ENCODE measurements at regions not wholly inside any gene's neighbourhood (a gene's known extent, or its start where the extent isn't known, plus 50 kb on each side); places are given as distances from the start of the nearest gene placed in this dataset.

- Histone ChIP-seq H4K20me1 (ENCODE audit: insufficient read depth, low read length) (no peaks in the 10 kb centered on the region), H3K9me3 (ENCODE audit: low read length) (peaks cover 74% of the 10 kb centered on the region), H3K27ac (ENCODE audit: extremely low read length, insufficient read depth, low read length) (no peak overlapping the region), H3K9ac (ENCODE audit: insufficient read depth, low read depth, low read length) (no peak overlapping the region), H3K79me2 (ENCODE audit: insufficient read depth, low read length) (no peaks in the 10 kb centered on the region), H3K36me3 (replicated peaks in 1 of 2; ENCODE audit: control insufficient read depth in 1 of 2, insufficient read depth in 2 of 2, low read length in 2 of 2) (no peaks in the 10 kb centered on the region), H3K4me3 (replicated peaks in 1 of 3; ENCODE audit: insufficient read depth in 1 of 3, low read depth in 2 of 3, low read length in 3 of 3) (no peak overlapping the region), H2AFZ (ENCODE audit: low read length) (no peak overlapping the region), H3K4me1 (ENCODE audit: insufficient read depth, low read length) (no peaks in the 10 kb centered on the region), H3K4me2 (ENCODE audit: low read depth, low read length) (no peak overlapping the region), H3K27me3 (ENCODE audit: control insufficient read depth in 1 of 2, insufficient read depth in 2 of 2, low read length in 2 of 2) (no peaks in the 10 kb centered on the region)
- no peak for ATAC-seq
- intact Hi-C loops (cut with micrococcal nuclease; ENCODE audit: unreplicated experiment) (no loop called here), in situ Hi-C loops (cut with HindIII; ENCODE audit: extremely low pct_ligation_motif_present, low pct_unique_long_range_greater_than_20kb) (no loop called here)
- ChIA-PET POLR2A (no interaction called here), CTCF (ENCODE audit: low intra/inter-chr PET ratio, low total read pairs) (no interaction called here)
- TF ChIP-seq CEBPG (CRISPR knock-in tag; IDR thresholded peaks at IDR 0.05) (no peak), SP140L (CRISPR knock-in tag; IDR thresholded peaks at IDR 0.05; ENCODE audit: borderline replicate concordance) (no peak), NAIF1 (CRISPR knock-in tag; IDR thresholded peaks at IDR 0.05; ENCODE audit: borderline replicate concordance) (no peak), CREB1 (IDR thresholded peaks at IDR 0.05) (0 out of 2 replicates have a peak, but pooled peaks have one; percentile 19), CREB1 (CRISPR knock-in tag; IDR thresholded peaks at IDR 0.05) (no peak)
- no peak for FAIRE-seq
- no peak for DNase-seq (ENCODE audit: low spot score)
- 10% methylated on average over 6 of the region's 6 CpGs for WGBS (ENCODE audit: low lambda C conversion rate)
- BruUV-seq (replicated peaks): no TSS peak
Observed at GRCh38 chr15:97504031-97504792, 456.3 kb upstream of the ARRDC4 start.

GRCh38 chr15:97517737-97518136, 442.8 kb upstream of the ARRDC4 start:
- DNase-seq (ENCODE audit: low spot score) (no peak), FAIRE-seq (no peak), ATAC-seq (no peak)
- Histone ChIP-seq H4K20me1 (ENCODE audit: insufficient read depth, low read length) (no peaks in the 10 kb centered on the region), H3K36me3 (replicated peaks in 1 of 2; ENCODE audit: control insufficient read depth in 1 of 2, insufficient read depth in 2 of 2, low read length in 2 of 2) (no peaks in the 10 kb centered on the region), H3K27me3 (ENCODE audit: control insufficient read depth in 1 of 2, insufficient read depth in 2 of 2, low read length in 2 of 2) (no peaks in the 10 kb centered on the region), H3K4me3 (replicated peaks in 1 of 3; ENCODE audit: insufficient read depth in 1 of 3, low read depth in 2 of 3, low read length in 3 of 3) (no peak overlapping the region), H3K27ac (ENCODE audit: extremely low read length, insufficient read depth, low read length) (no peak overlapping the region), H3K9ac (ENCODE audit: insufficient read depth, low read depth, low read length) (no peak overlapping the region), H2AFZ (ENCODE audit: low read length) (no peak overlapping the region), H3K4me1 (ENCODE audit: insufficient read depth, low read length) (no peaks in the 10 kb centered on the region), H3K79me2 (ENCODE audit: insufficient read depth, low read length) (no peaks in the 10 kb centered on the region), H3K9me3 (ENCODE audit: low read length) (peaks cover 80% of the 10 kb centered on the region), H3K4me2 (ENCODE audit: low read depth, low read length) (no peak overlapping the region)
- in situ Hi-C loops (cut with HindIII; ENCODE audit: extremely low pct_ligation_motif_present, low pct_unique_long_range_greater_than_20kb) (no loop called here), intact Hi-C loops (cut with micrococcal nuclease; ENCODE audit: unreplicated experiment) (no loop called here)
- POLR2A ChIA-PET: no interaction called here
- 0% methylated on average over 2 of the region's 2 CpGs for WGBS (ENCODE audit: low lambda C conversion rate)
- no TSS peak for BruUV-seq (replicated peaks)
- CTCF ChIA-PET (ENCODE audit: low intra/inter-chr PET ratio, low total read pairs): no interaction called here
- TF ChIP-seq ZNF205 (CRISPR knock-in tag; IDR thresholded peaks at IDR 0.05) (no peak), PTBP1 (IDR thresholded peaks at IDR 0.05; ENCODE audit: low read depth, low read length, poor library complexity, severe bottlenecking) (no peak), ISL2 (CRISPR knock-in tag; IDR thresholded peaks at IDR 0.05) (no peak), HNRNPK (IDR thresholded peaks at IDR 0.05; ENCODE audit: low read depth, low read length, poor library complexity, severe bottlenecking) (no peak), ZNF143 (CRISPR knock-in tag; IDR thresholded peaks at IDR 0.05) (no peak), EP300 (IDR thresholded peaks at IDR 0.05; ENCODE audit: low read depth in 2 of 2, low read length in 2 of 2) (no peak), EP300 (CRISPR knock-in tag; IDR thresholded peaks at IDR 0.05; ENCODE audit: borderline replicate concordance) (no peak), RXRB (CRISPR knock-in tag; IDR thresholded peaks at IDR 0.05; ENCODE audit: borderline replicate concordance) (no peak), REST (IDR thresholded peaks at IDR 0.05; ENCODE audit: borderline replicate concordance in 1 of 2, low read depth in 1 of 2, low read length in 2 of 2) (no peak), CENPBD1 (CRISPR knock-in tag; IDR thresholded peaks at IDR 0.05; ENCODE audit: borderline replicate concordance, low read depth) (no peak), SRSF9 (IDR thresholded peaks at IDR 0.05; ENCODE audit: borderline replicate concordance, insufficient read depth, low read depth, low read length, poor library complexity, severe bottlenecking) (no peak)

All from HepG2 (cell line).